Transverse colon (tissue), 4 donors: ENCODE measurements at regions not wholly inside any gene's neighbourhood (a gene's known extent, or its start where the extent isn't known, plus 50 kb on each side); places are given as distances from the start of the nearest gene placed in this dataset.

Experiments
- CTCF ChIP-seq, 5 experiments: fragments of 200-600 bp in 3 of 5; fragments of 450-650 bp in 2 of 5; sonication (generic) in 3 of 5; IDR thresholded peaks; 1 replicate in 2 of 5; 2 replicates in 3 of 5; pipeline ENCODE4 v1.5.1; 2016 to 2017; ENCODE audit warnings: antibody characterized with exemption in 5 of 5, inconsistent platforms in 3 of 5, mild to moderate bottlenecking in 2 of 5, moderate library complexity in 1 of 5
- EP300 ChIP-seq: sonication (generic); formaldehyde crosslinking; IDR thresholded peaks from one replicate; pipeline ENCODE4 v1.6.1; 2017; ENCODE audit warnings: antibody characterized with exemption, low read depth
- POLR2A ChIP-seq: fragments of 450-650 bp; IDR thresholded peaks from one replicate; pipeline ENCODE4 v1.6.1; 2016; ENCODE audit warnings: antibody characterized with exemption, mild to moderate bottlenecking, moderate library complexity
- POLR2AphosphoS5 ChIP-seq, 3 donors: sonication (generic); formaldehyde crosslinking; IDR thresholded peaks; one replicate each; pipeline ENCODE4 v1.6.1; 2016; ENCODE audit warnings: antibody characterized with exemption in 3 of 3

DNA sequence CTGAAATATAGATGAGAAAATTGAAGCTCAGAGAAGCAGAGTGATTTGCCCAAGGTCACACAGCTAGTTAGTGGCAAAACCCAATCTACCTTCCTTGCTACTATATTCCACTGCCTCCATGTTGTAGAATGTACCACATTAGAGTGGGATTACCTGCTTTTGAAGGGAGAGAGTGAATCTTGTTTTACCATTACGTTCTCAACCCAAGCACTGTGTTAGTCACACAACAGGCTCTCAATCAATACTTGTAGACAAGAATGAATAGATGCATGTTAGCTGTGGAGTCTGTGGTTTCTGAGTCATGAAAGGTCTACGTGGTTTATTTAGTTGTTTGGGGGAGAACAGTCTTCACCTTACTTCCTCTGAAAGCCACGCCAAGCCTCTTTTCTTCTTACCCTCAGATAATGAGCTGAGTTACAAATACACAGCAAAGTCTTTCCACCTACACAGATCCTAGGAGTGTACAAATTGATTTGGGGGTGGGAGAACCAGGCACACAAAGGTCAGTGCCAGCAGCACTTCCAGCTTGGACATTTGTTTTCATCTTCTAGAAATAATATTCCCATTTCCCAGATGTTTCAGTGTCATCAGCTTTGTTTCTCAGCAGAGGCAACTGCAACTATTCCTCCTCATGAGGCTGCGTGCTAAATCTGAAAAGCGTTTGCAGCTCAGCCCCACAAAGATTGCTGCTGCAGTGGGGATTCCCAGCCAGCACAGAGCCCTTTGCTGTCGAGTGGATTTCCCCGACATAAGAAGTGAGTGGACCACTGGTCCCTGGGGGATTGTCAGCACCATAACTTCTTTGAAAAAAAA, 71.5 kb upstream of the ADO start:
- TF ChIP-seq POLR2A (no peak), CTCF (IDR thresholded peaks at IDR 0.05) (no peak), POLR2AphosphoS5 (IDR thresholded peaks at IDR 0.05) (no peak), EP300 (no peak)
